NCI-H524 treated with DMSO at 0.1 percent for 48 hours (cell line): ENCODE measurements at regions not wholly inside any gene's neighbourhood (a gene's known extent, or its start where the extent isn't known, plus 50 kb on each side); places are given as distances from the start of the nearest gene placed in this dataset.

Experiments used
- DNase-seq: peaks from one replicate; lab custom pipeline; 2025; lab: John Stamatoyannopoulos, UW

- no peak for DNase-seq
These were observed 138.8 kb upstream of the CD180 start for GRCh38 chr5:67335426-67335825.

DNA sequence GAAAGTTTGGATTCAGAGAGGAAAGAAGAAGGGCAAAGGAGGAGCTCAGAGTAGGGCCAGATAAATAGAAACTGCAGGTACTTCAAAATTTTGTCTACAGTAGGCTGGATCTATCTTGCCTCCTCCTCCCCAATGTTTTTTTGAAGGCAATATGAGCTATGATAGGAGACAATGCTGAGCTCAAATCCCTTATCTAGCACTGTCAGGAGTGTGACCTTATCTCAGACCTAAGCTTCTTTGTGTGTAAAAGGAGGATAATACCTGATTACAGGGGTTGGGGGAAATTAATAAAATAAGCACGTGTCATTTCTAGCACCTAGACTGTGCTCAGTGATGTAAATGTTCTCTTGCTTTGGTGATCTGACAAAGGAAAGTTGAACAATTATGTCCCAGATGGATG lies 137.8 kb upstream of the CD180 start:
- DNase-seq = no peak

- no peak for DNase-seq
These were observed 136.6 kb upstream of the CD180 start for GRCh38 chr5:67333171-67333570.

DNA sequence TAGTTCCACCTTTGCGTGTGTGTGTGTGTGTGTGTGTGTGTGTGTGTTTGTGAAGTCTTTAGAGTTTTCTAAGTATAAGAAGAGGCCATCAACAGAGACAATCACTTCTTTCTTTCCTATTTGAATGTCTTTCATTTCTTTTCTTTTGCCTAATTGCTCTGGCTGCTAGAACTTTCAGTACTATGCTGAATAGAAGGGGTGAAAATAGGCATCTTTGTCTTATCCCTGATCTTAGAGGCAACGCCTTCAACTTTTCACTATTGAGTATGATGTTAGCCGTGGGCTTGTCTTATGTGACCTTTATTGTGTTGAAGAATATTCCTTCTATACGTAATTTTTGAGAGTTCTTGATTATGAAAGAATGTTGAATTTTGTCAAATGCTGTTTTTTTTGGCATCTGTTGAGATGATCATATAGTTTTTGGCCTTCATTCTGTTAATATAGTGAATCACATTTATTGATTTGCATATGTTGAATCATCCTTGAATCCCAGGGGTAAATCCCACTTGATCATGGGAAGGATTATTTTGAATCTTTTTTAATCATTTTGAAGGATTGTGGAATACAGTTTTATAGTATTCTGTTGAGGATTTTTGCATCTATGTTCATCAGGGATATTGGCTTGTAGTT lies 134.8 kb upstream of the CD180 start:
- no peak for DNase-seq

DNA sequence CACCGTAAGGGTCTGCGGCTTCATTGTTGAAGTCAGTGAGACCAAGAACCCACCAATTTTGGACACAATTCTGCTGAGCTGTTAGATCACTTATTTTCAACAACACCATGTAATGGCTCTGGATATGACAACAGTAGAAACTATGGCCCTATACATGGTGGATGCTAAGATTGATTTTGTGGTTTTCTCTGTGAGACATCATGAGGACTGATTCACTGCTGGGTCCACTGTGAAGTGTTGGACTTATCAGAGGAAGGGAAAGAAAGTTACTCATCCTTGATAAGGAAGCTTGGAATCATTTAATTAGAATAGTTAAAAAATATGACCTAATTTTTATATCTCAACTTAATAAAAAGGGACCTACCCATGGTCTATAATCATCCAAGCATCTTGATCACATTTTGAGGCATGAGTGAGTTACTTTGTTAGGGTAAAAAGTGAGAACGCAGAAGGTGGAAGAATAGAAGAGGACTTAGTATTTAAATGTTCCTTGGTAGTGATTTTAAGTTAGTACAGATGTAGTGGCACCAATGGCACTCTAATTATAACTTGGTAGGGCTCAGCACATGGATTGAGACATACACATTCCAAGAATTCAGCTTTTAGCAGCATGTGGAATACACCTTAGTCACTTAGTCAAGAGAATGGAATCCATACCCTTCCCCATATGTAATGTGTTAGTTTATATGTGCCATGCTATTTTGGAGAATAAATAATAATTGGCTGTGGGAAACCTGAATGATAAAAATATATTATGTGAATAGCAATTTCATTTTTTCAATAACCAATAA lies 123.5 kb upstream of the CD180 start:
- no peak for DNase-seq

- DNase-seq = no peak
These were observed 122.1 kb upstream of the CD180 start for GRCh38 chr5:67318746-67319145.

GRCh38 chr5:67317603-67318002 lies 121.0 kb upstream of the CD180 start:
- no peak for DNase-seq

DNA sequence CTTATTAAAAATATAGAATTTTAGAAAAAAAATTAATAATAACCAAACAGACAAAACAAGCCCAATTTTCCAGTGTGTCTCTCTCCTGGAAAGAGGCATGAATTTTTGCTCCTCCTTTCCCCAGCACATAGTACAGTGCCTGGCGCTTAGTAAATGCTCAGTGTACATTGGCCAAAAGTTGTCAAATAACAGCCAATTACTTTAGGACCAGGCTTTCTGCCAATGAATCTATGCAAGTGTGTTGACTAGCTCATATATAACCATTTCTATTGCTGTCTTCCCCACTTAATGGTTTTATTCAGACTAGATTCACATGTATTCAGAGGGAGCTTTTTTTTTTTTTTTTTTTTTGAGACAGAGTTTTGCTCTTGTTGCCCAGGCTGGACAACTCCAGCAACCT lies 120.1 kb upstream of the CD180 start:
- no peak for DNase-seq

- DNase-seq = no peak
These were observed 118.7 kb upstream of the CD180 start for GRCh38 chr5:67315082-67315989.

DNA sequence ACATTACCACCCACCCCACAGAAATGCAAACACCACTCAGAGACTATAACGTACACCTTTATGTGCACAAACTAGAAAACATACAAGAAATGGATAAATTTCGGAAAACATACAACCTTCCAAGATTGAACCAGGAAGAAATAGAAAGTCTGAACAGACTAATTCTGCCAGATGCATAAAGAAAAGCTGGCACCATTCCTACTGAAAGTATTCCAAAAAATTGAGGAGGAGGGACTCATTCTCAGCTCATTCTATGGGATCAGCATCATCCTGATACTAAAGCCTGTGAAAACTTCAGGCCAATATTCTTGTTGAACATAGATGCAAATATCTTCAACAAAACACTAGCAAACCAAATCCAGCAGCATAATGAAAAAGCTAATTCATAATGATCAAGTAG lies 115.1 kb upstream of the CD180 start:
- no peak for DNase-seq

- no peak for DNase-seq
These were observed 114.6 kb upstream of the CD180 start for GRCh38 chr5:67311208-67311607.

DNA sequence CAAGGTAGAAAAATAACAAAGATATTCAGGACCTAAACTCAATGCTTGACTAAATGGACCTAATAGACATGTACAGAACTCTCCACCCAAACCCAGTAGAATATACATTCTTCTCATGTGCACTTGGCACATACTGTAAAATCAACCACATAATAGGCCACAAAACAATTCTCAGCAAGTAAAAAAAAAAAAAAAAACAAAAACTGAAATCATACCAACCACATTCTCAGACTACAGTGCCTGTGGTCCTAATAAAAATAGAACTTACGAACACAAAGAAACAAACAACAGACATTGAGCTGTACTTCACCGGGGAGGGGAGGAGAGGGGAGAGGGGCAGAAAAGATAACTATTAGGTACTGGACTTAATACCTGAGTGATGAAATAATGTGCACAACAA lies 114.1 kb upstream of the CD180 start:
- no peak for DNase-seq

- DNase-seq = no peak
These were observed 113.6 kb upstream of the CD180 start for GRCh38 chr5:67310169-67310568.

DNA sequence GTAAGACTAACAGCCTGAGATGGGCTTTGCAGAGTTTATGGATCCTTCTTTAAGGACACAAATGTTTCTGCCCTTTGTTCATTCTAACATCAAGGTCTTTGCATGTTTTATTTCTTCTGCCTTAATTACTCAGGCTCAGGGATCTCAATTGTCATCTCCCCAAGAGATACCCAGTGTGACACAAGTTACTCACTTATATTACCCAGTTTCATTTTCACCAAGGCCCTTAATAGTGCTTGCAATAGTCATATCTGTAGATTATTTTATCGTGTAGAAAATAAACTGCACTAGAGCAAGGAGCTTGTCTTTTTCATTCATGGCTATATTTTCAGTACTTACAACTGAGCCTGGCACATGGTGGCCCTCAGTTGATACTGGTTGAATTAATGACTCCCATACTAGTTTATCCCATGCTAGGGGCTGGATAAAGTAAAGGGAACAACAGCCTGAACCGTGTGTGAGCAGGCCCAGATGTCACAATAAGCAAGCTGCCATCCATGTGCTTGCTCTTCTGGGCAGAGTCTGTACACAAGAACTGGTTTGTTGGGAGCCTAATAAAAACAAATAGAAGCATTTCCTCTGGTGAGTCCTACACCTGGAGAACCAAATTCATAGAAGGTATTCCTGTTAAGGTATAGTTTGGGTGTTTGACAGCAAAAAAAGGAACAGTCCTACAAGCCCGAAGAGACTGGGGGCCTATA lies 112.5 kb upstream of the CD180 start:
- no peak for DNase-seq

GRCh38 chr5:67306965-67307607 lies 110.5 kb upstream of the CD180 start:
- no peak for DNase-seq

DNA sequence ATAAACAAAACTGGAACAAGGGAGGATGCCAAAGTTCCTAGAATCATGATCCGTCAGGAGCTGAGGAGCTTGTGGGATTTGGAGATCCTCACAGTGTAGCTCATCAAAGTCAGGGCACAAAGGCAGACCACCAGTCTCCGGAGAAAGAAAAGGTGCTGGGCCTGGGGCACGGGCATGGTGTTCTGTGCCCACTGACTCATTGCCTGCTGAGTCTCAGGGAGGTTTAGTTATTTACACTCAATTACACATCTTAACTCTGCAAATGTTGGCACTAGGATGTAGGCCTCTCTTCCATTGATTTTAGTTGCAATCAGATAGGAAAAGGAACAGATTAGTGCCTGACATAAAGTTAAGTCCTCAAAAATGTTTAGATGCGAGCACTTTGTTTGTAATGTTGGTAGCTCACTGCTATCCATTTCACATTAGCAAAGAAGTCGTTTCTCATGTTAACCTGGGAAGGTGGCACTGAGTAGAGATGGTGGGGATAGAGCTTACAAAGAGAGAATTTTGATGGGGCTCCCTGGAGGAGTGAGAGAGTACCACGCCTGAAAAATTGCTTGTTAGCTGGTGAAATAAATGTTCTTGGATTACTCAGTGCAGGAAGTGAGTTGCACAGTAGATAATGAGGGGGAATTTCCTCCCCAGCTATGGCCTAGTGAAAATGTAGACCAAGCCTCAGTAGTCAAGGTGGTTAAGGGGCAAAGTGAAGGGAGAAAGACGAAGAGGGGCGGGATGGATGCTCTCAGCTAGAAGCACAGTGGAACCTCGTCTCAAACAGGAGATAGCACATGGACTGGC lies 109.5 kb upstream of the CD180 start:
- DNase-seq = no peak

- DNase-seq = no peak
These were observed 108.8 kb upstream of the CD180 start for GRCh38 chr5:67305401-67305800.

DNA sequence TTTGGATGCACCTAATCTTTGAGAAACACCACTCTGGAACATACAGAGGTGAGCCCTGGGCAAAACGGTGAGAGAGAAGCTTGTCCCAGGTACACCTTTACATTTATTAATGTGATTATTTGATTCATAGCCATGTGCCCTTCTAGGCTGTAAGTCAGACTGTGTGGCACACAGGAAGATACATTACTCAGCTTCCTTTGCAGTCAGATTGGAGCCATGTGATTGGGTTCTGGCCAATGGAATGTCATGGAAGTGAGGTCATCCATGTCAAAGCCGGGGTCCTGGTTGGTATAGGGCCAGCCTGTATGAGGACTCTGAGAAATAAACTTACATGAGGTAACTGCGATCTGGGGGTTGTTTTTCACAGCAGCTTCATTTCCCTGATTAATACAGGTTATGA lies 106.8 kb upstream of the CD180 start:
- no peak for DNase-seq

GRCh38 chr5:67301285-67301903 lies 104.8 kb upstream of the CD180 start:
- DNase-seq = no peak

DNA sequence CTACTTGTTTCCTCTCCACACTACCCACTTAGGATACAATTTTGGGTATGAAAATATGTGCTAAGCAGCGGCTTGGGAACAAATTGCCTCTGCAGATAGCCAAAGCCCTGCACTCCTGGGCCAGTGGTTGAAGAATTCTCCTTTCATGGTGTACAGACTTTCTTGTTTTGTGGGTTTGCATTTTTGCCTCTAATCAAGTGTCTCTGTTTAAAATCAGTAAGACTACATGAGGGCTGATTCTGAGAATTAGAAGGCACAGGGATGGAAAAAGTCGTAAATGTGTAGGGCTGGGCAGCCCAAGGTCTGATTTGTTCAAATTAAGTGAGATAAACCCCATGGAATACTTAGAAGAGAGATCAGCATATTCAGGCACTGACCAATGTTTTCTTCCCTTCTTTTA lies 103.7 kb upstream of the CD180 start:
- no peak for DNase-seq
